Hepatocyte (in vitro differentiated cells): ENCODE measurements at regions not wholly inside any gene's neighbourhood (a gene's known extent, or its start where the extent isn't known, plus 50 kb on each side); places are given as distances from the start of the nearest gene placed in this dataset.

ENCODE experiments used
- CTCF ChIP-seq: fragments of 200-600 bp; sonication (generic); IDR thresholded peaks from 2 replicates; pipeline ENCODE4 v1.5.1; 2016; ENCODE audit warnings: antibody characterized with exemption, mild to moderate bottlenecking; ENCODE audit not compliant: poor library complexity
- EZH2 ChIP-seq: fragments of 200-600 bp; sonication (generic); IDR thresholded peaks from 2 replicates; pipeline ENCODE4 v1.6.1; 2016; ENCODE audit warnings: antibody characterized with exemption, mild to moderate bottlenecking, borderline replicate concordance
- EZH2phosphoT487 ChIP-seq: fragments of 200-600 bp; sonication (generic); IDR thresholded peaks from one replicate; pipeline ENCODE4 v1.6.1; 2018; ENCODE audit warnings: antibody characterized with exemption, mild to moderate bottlenecking, low read depth, moderate library complexity; ENCODE audit not compliant: unreplicated experiment, severe bottlenecking

- TF ChIP-seq CTCF (no peak), EZH2 (no peak), EZH2phosphoT487 (no peak)
These were observed 258.6 kb upstream of the TANK start for GRCh38 chr2:160901613-160902012.
